H9 (cell line): ENCODE measurements at regions not wholly inside any gene's neighbourhood (a gene's known extent, or its start where the extent isn't known, plus 50 kb on each side); places are given as distances from the start of the nearest gene placed in this dataset.

ENCODE experiments used
- DNase-seq: peaks from one replicate; pipeline ENCODE4 v3.0.0-alpha.2; 2017
- H2AFZ ChIP-seq: one replicate; pipeline ENCODE4 v1.6.1; 2013; ENCODE audit warnings: mild to moderate bottlenecking, low read length, control low read depth, moderate library complexity
- H2AK5ac ChIP-seq: 2 replicates; pipeline ENCODE4 v1.6.1; 2013; ENCODE audit warnings: low read length, control low read depth, mixed read lengths; ENCODE audit not compliant: insufficient read length
- H2BK120ac ChIP-seq: one replicate; pipeline ENCODE4 v1.6.1; 2013; ENCODE audit warnings: low read depth, mild to moderate bottlenecking, low read length, control low read depth, inconsistent platforms; ENCODE audit not compliant: poor library complexity, severe bottlenecking
- H2BK12ac ChIP-seq: 2 replicates; pipeline ENCODE4 v1.6.1; 2013; ENCODE audit warnings: low read length, control low read depth, mixed read lengths, low read depth; ENCODE audit not compliant: insufficient read length
- H2BK15ac ChIP-seq: 2 replicates; pipeline ENCODE4 v1.6.1; 2013; ENCODE audit warnings: low read depth, low read length, control low read depth
- H2BK20ac ChIP-seq: one replicate; pipeline ENCODE4 v1.6.1; 2013; ENCODE audit warnings: low read depth, mild to moderate bottlenecking, low read length, control low read depth, inconsistent platforms; ENCODE audit not compliant: poor library complexity, severe bottlenecking
- H2BK5ac ChIP-seq: 2 replicates; pipeline ENCODE4 v1.6.1; 2013; ENCODE audit warnings: low read length, control low read depth, mixed read lengths; ENCODE audit not compliant: insufficient read length
- H3K14ac ChIP-seq: 2 replicates; pipeline ENCODE4 v1.6.1; 2013; ENCODE audit warnings: low read length, control low read depth; ENCODE audit not compliant: insufficient read depth
- H3K18ac ChIP-seq: 2 replicates; pipeline ENCODE4 v1.6.1; 2013; ENCODE audit warnings: low read depth, mild to moderate bottlenecking, mixed read lengths, low read length, control low read depth; ENCODE audit not compliant: insufficient read length
- H3K23ac ChIP-seq: 2 replicates; pipeline ENCODE4 v1.6.1; 2013; ENCODE audit warnings: low read length, control low read depth, mixed read lengths, low read depth; ENCODE audit not compliant: insufficient read length
- H3K23me2 ChIP-seq: 2 replicates; pipeline ENCODE4 v1.6.1; 2013; ENCODE audit warnings: low read depth, mild to moderate bottlenecking, mixed read lengths, low read length, control low read depth; ENCODE audit not compliant: insufficient read length, poor library complexity, severe bottlenecking
- H3K27ac ChIP-seq: 2 replicates; pipeline ENCODE4 v1.5.1; 2013; ENCODE audit warnings: low read length, control low read depth, mixed read lengths, low read depth; ENCODE audit not compliant: insufficient read length
- H3K27me3 ChIP-seq: 2 replicates; pipeline ENCODE4 v1.6.1; 2013; ENCODE audit warnings: low read length, control low read depth, inconsistent platforms; ENCODE audit not compliant: insufficient read depth
- H3K4ac ChIP-seq: 2 replicates; pipeline ENCODE4 v1.6.1; 2013; ENCODE audit warnings: low read depth, mild to moderate bottlenecking, control low read depth, inconsistent platforms, low read length, moderate library complexity
- H3K4me1 ChIP-seq: 2 replicates; pipeline ENCODE4 v1.6.1; 2013; ENCODE audit warnings: low read length, control low read depth, inconsistent platforms; ENCODE audit not compliant: insufficient read depth
- H3K4me2 ChIP-seq: 2 replicates; pipeline ENCODE4 v1.6.1; 2013; ENCODE audit warnings: low read length, control low read depth, mixed read lengths; ENCODE audit not compliant: insufficient read length, insufficient read depth
- H3K56ac ChIP-seq: 2 replicates; pipeline ENCODE4 v1.6.1; 2013; ENCODE audit warnings: low read depth, mild to moderate bottlenecking, mixed read lengths, low read length, control low read depth; ENCODE audit not compliant: insufficient read length
- H3K79me1 ChIP-seq: 2 replicates; pipeline ENCODE4 v1.6.1; 2013; ENCODE audit warnings: low read depth, mild to moderate bottlenecking, moderate library complexity, low read length, control low read depth, inconsistent platforms; ENCODE audit not compliant: insufficient read depth, poor library complexity, severe bottlenecking
- H3K79me2 ChIP-seq: 2 replicates; pipeline ENCODE4 v1.6.1; 2013; ENCODE audit warnings: low read length, control low read depth, inconsistent platforms; ENCODE audit not compliant: insufficient read depth
- H3K9ac ChIP-seq: 2 replicates; pipeline ENCODE4 v1.6.1; 2013; ENCODE audit warnings: low read length, control low read depth, mixed read lengths; ENCODE audit not compliant: insufficient read length; ENCODE audit errors: extremely low read depth
- H3K9me3 ChIP-seq: one replicate; pipeline ENCODE4 v1.6.1; 2013; ENCODE audit warnings: low read depth, low read length, inconsistent platforms; ENCODE audit not compliant: control insufficient read depth
- H3T11ph ChIP-seq: one replicate; pipeline ENCODE4 v1.6.1; 2013; ENCODE audit warnings: mild to moderate bottlenecking, low read length, control low read depth, inconsistent platforms
- H4K20me1 ChIP-seq: one replicate; pipeline ENCODE4 v1.6.1; 2013; ENCODE audit not compliant: control insufficient read depth, insufficient read length, insufficient read depth
- H4K5ac ChIP-seq: 2 replicates; pipeline ENCODE4 v1.6.1; 2013; ENCODE audit warnings: low read depth, mild to moderate bottlenecking, mixed read lengths, low read length, control low read depth; ENCODE audit not compliant: insufficient read length
- H4K8ac ChIP-seq: replicated peaks from 2 replicates; pipeline ENCODE4 v1.6.1; 2013; ENCODE audit warnings: low read length, control low read depth, mixed read lengths, low read depth; ENCODE audit not compliant: insufficient read length
- H4K91ac ChIP-seq: 2 replicates; pipeline ENCODE4 v1.6.1; 2013; ENCODE audit warnings: low read depth, mild to moderate bottlenecking, moderate library complexity, mixed read lengths, low read length, control low read depth; ENCODE audit not compliant: insufficient read length
- H3K27ac Mint-ChIP-seq, 3 experiments: 2 replicates in 2 of 3; 3 replicates in 1 of 3; pipeline ENCODE4 v1.8.0; 2020 to 2021; ENCODE audit warnings: mixed read lengths in 3 of 3, mild to moderate bottlenecking in 1 of 3, moderate library complexity in 1 of 3
- H3K27me3 Mint-ChIP-seq: 2 replicates; pipeline ENCODE4 v1.8.0; 2021; ENCODE audit warnings: low read depth, mild to moderate bottlenecking, moderate library complexity, mixed read lengths
- H3K36me3 Mint-ChIP-seq, 3 experiments: 2 replicates in 2 of 3; 3 replicates in 1 of 3; pipeline ENCODE4 v1.8.0; 2020 to 2021; ENCODE audit warnings: low read depth in 3 of 3, mixed read lengths in 3 of 3; ENCODE audit not compliant: insufficient read depth in 1 of 3
- H3K4me1 Mint-ChIP-seq, 2 experiments: 2 replicates each; pipeline ENCODE4 v1.8.0; 2020; ENCODE audit warnings: mixed read lengths in 2 of 2
- H3K4me3 Mint-ChIP-seq, 2 experiments: 2 replicates in 1 of 2; 3 replicates in 1 of 2; pipeline ENCODE4 v1.8.0; 2020 to 2021; ENCODE audit warnings: mild to moderate bottlenecking in 2 of 2, mixed read lengths in 2 of 2, moderate library complexity in 1 of 2
- H3K9me3 Mint-ChIP-seq, 2 experiments: 2 replicates in 1 of 2; 3 replicates in 1 of 2; pipeline ENCODE4 v1.8.0; 2020; ENCODE audit warnings: mild to moderate bottlenecking in 2 of 2, mixed read lengths in 2 of 2, moderate library complexity in 1 of 2
- WGBS: extraction: QIAGEN DNeasy Blood & Tissue Kit; methylation state at CpG from one replicate; pipeline ENCODE4 v1.1.7; 2013; ENCODE audit warnings: missing lambda C conversion rate, low lambda C conversion rate, mixed read lengths; ENCODE audit not compliant: insufficient read length; ENCODE audit errors: extremely low coverage; 5-methylcytosine and 5-hydroxymethylcytosine counted together
- TF ChIP-seq, protein P1 (sequence below): fragments of 200-600 bp; sonication (generic); conservative IDR thresholded peaks from 3 replicates; pipeline ENCODE4 v1.8.0; 2021; ENCODE audit warnings: antibody characterized with exemption, mild to moderate bottlenecking

DNA sequence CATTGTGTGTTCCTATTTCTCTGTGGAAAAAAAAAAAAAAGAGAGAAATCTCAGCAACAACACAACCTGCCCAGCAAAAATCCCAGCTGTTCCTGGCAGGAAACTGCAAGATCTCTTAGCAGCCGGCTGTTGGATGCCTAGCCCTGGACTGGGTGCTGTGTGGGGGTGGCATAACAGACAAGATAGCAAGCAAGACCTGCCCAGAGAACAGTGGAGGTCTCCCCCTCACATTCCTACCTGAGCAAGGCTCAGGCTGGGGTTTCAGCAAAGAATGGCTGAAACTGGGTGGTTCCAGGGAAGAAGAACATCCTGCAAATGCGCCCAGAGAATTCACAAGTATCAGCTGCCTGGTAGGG, 248.8 kb upstream of the ZMIZ1 start:
- H3K4me1 Mint-ChIP-seq, result peaks cover 16 to 20% of the 10 kb centered on the region in 2 experiments
- peaks cover 18% of the 10 kb centered on the region for H3K27me3 Mint-ChIP-seq

More for the DNA sequence above, 248.8 kb upstream of the ZMIZ1 start:
- no peak overlapping the region for H3K4me2 ChIP-seq
- no peak overlapping the region for H2AFZ ChIP-seq
- Mint-ChIP-seq H3K27ac (no peak overlapping the region), H3K4me3 (no peak overlapping the region), H3K36me3 (no peaks in the 10 kb centered on the region), H3K9me3 (no peaks in the 10 kb centered on the region; a peak in 1 of 5 replicates)
- H3T11ph ChIP-seq, result no peak overlapping the region
- no peak overlapping the region for H2BK5ac ChIP-seq
- no peak overlapping the region for H3K18ac ChIP-seq
- no peak overlapping the region for H2BK120ac ChIP-seq
- H4K8ac ChIP-seq, result no peak overlapping the region
- no peak overlapping the region for H3K56ac ChIP-seq
- no peaks in the 10 kb centered on the region for H3K27me3 ChIP-seq
- H3K79me2 ChIP-seq, result no peaks in the 10 kb centered on the region
- no peaks in the 10 kb centered on the region for H3K79me1 ChIP-seq
- H3K14ac ChIP-seq, result no peak overlapping the region
- no peaks in the 10 kb centered on the region for H3K23me2 ChIP-seq
- H3K27ac ChIP-seq, result no peak overlapping the region
- TF ChIP-seq, protein P1, sequence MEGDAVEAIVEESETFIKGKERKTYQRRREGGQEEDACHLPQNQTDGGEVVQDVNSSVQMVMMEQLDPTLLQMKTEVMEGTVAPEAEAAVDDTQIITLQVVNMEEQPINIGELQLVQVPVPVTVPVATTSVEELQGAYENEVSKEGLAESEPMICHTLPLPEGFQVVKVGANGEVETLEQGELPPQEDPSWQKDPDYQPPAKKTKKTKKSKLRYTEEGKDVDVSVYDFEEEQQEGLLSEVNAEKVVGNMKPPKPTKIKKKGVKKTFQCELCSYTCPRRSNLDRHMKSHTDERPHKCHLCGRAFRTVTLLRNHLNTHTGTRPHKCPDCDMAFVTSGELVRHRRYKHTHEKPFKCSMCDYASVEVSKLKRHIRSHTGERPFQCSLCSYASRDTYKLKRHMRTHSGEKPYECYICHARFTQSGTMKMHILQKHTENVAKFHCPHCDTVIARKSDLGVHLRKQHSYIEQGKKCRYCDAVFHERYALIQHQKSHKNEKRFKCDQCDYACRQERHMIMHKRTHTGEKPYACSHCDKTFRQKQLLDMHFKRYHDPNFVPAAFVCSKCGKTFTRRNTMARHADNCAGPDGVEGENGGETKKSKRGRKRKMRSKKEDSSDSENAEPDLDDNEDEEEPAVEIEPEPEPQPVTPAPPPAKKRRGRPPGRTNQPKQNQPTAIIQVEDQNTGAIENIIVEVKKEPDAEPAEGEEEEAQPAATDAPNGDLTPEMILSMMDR, result no peak
- H4K5ac ChIP-seq, result no peak overlapping the region
- H3K4me1 ChIP-seq, result no peaks in the 10 kb centered on the region; the same call in 1 of the 2 replicates
- no peak overlapping the region for H2BK20ac ChIP-seq
- H3K23ac ChIP-seq, result no peak overlapping the region
- H3K9me3 ChIP-seq, result no peaks in the 10 kb centered on the region
- no peak overlapping the region for H2AK5ac ChIP-seq
- no peaks in the 10 kb centered on the region for H4K20me1 ChIP-seq
- no CpG with 5 or more reads among the region's 2 CpGs for WGBS
- H3K9ac ChIP-seq, result no peak overlapping the region
- DNase-seq, result no peak
- H3K4ac ChIP-seq, result no peak overlapping the region
- H4K91ac ChIP-seq, result no peak overlapping the region
- H2BK12ac ChIP-seq, result no peak overlapping the region
- no peak overlapping the region for H2BK15ac ChIP-seq
